ENCODE measurements at regions not wholly inside any gene's neighbourhood (a gene's known extent, or its start where the extent isn't known, plus 50 kb on each side); places are given as distances from the start of the nearest gene placed in this dataset.

DNA sequence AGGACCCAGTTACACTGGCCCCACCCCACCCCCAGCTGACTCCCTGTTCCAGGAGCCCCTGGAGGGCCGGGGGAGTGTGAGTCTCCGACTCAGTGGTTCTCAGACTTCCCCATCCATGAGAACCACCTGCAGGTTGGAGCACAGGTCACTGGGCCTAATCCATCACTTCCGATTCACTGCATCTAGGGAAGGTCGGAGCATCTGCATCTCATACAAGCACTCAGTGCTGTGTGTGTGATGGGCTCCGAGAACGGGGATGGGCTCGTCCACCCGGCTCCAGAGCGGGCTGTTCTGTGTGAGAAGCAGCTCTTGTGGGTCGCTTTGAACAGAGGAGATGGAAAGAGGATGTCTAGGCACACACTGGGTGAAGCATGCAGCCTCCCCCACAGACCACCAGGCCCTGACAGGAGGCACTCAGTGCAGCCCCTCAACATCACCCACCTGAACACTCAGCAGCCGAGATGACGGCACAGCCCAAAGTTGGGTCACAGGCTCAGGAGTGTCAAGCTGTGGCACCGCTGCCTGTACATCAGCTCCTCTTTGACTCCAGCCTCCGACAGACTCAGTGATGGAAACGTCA, 541.4 kb downstream of the BRD1 start:
- ATAC-seq (ENCODE audit: low FRiP score): no peak
- TF ChIP-seq, protein P1, sequence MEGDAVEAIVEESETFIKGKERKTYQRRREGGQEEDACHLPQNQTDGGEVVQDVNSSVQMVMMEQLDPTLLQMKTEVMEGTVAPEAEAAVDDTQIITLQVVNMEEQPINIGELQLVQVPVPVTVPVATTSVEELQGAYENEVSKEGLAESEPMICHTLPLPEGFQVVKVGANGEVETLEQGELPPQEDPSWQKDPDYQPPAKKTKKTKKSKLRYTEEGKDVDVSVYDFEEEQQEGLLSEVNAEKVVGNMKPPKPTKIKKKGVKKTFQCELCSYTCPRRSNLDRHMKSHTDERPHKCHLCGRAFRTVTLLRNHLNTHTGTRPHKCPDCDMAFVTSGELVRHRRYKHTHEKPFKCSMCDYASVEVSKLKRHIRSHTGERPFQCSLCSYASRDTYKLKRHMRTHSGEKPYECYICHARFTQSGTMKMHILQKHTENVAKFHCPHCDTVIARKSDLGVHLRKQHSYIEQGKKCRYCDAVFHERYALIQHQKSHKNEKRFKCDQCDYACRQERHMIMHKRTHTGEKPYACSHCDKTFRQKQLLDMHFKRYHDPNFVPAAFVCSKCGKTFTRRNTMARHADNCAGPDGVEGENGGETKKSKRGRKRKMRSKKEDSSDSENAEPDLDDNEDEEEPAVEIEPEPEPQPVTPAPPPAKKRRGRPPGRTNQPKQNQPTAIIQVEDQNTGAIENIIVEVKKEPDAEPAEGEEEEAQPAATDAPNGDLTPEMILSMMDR (IDR thresholded peaks at IDR 0.05): no peak
- no peak for DNase-seq (ENCODE audit: low spot score)

DNA sequence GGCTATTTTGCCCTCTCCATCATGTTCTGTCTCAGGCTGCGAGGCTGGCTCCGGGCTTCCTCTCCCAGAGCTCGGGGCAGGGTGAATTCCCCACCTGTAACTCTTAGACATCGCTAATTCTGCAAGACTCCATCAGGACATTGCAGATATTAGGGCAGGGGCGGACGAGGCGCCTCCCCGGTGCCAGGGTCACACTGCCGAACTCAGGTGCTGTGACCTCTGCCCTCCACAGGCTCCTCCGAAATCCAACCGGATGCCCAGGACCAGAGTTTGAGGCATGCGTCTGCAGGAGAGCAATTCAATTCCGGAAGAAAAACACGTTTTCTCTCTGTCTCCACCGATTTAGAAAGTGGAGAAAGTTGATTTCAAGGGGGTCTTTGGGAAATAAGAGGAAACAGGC, 542.7 kb downstream of the BRD1 start:
- DNase-seq (ENCODE audit: low spot score) (no peak), ATAC-seq (ENCODE audit: low FRiP score) (no peak)
- TF ChIP-seq, protein P1 (IDR thresholded peaks at IDR 0.05): no peak

DNA sequence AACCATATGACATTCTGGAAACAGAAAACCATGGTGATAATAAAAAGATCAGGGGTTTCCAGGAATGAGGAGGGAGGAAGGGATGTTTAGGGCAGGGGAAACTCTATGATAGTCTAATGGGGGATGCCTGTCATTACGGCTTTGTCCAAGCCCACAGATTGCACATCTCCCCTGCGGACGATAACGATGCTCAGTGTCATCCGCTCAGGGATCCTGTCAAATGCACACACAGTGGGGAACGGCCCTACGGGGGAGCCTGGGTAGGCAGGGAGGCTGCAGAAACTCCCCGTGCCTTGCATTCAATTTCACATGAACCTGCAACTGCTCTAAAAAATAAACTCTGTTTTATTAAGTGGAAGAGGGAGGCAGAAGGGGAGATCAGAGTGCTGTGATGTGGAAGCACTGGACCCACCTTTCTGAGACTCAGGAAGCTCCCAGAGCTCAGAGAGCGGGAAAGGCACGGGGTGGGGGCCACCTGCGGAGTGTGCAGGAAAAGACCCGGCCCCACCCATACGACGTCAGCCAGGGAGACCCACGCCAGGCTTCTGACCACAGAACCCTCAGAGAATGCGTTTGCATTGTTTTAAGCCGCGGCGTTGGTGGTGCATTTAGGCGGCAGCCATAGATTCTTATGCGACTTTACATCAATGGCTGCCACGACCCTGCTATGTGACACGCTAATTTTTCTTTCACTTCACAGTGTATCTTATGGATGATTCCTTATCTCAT, 543.5 kb downstream of the BRD1 start:
- no peak for DNase-seq (ENCODE audit: low spot score)
- no peak for ATAC-seq (ENCODE audit: low FRiP score)
- TF ChIP-seq, protein P1 (IDR thresholded peaks at IDR 0.05): no peak

DNA sequence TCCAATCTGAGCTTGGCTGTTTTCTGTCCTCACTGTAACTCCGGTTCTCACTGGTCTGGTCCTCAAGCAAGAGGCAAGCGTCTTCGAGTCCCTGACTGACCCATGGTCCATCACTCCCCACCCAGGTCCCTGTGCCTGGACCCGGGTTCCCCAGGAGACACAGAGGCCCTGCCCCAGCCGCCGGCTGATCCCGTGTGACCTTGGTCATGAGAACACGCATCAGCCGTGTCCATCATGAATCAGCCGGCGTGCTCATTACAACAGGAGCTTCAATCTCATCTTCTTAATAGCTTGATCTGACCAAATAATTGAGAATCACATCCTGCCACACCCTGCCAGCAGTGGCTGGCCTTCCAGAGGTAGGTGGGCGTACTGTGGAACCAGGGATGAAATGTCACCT, 545.1 kb downstream of the BRD1 start:
- ATAC-seq (ENCODE audit: low FRiP score) (no peak), DNase-seq (ENCODE audit: low spot score) (no peak)
- TF ChIP-seq, protein P1 (IDR thresholded peaks at IDR 0.05): no peak

DNA sequence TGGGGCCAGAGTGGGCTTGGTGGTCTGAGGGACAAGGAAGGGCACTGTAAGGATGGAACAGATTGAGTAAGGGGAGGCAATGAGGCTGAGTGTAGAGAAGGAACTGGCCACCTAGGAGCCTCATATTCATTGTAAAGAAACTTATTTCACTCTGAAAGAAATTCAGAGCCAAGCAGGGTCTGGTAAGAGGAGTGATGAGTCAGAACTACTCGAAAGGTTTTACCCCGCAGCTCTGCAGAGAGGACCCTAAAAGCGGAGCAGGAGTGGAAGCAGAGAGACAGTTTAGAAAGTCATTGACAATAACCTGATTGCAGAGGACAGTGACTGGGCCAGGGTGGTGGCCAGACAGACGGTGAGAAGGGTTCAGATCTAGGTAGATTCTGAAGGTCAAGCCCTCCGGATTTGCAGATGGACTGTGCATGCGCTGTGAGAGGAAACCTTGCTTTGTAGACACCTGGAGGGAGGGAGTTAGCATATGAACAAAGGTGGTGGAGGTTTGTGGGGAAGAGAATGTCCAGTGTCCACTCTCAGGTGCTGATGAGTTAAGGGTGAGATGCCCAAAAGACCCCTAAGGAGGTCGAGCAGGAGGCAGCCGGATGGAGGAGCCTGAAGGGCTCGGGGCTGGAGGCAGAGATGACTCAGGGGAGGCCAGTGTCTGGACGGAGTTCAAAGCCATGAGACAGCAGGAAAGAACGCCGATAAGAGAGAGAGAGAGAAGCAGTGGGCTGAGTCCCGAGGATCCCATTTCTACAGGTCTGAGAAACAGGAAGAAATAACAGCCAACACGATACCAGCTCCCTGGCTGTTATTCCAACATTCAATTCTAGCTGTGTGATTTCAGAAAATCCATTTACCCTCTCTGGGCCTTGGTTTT, 546.0 kb downstream of the BRD1 start:
- no peak for DNase-seq (ENCODE audit: low spot score)
- ATAC-seq (ENCODE audit: low FRiP score): no peak
- TF ChIP-seq, protein P1 (IDR thresholded peaks at IDR 0.05): no peak

DNA sequence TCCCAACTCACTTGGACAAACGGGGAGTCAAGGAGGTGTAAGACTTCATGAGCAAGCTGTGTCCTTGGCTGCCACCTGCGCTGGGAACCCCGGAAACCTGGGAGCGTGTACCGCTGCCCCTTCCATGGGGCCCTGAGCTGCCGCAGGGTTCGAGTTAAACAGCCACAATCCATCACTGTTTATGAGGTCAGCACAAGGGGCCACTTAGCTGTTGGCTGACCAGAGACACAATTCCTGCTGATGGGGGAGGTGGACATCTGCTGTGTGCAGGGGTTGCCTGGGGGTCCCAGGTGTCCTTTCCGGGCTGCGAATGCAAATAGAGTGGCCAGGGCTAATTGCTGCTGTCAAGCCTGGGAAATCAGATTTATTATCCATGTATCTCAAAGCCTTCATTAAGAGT, 549.3 kb downstream of the BRD1 start:
- ATAC-seq (ENCODE audit: low FRiP score) (no peak), DNase-seq (ENCODE audit: low spot score) (no peak)
- TF ChIP-seq, protein P1 (IDR thresholded peaks at IDR 0.05): no peak

Measured in omental fat pad (tissue), 3 donors.